GM18867 (cell line): ENCODE measurements at regions not wholly inside any gene's neighbourhood (a gene's known extent, or its start where the extent isn't known, plus 50 kb on each side); places are given as distances from the start of the nearest gene placed in this dataset.
"Not testable (repeated sequence)": the region's sequence is repeated elsewhere in the genome, so short reads cannot be mapped to it uniquely, and the experiment has no call there.

Source experiments
- ATAC-seq: cut with Tn5 transposase; IDR thresholded peaks from one replicate; pipeline ENCODE4 v1.9.1; 2021; ENCODE audit warnings: mild to moderate bottlenecking, moderate library complexity; ENCODE audit not compliant: unreplicated experiment

- peak; percentile 7 for ATAC-seq
These were observed 188.5 kb downstream of the ADRA2C start for GRCh38 chr4:3954540-3955320.

- peak; percentile 99 for ATAC-seq
These were observed 189.4 kb downstream of the ADRA2C start for GRCh38 chr4:3955321-3956164.

DNA sequence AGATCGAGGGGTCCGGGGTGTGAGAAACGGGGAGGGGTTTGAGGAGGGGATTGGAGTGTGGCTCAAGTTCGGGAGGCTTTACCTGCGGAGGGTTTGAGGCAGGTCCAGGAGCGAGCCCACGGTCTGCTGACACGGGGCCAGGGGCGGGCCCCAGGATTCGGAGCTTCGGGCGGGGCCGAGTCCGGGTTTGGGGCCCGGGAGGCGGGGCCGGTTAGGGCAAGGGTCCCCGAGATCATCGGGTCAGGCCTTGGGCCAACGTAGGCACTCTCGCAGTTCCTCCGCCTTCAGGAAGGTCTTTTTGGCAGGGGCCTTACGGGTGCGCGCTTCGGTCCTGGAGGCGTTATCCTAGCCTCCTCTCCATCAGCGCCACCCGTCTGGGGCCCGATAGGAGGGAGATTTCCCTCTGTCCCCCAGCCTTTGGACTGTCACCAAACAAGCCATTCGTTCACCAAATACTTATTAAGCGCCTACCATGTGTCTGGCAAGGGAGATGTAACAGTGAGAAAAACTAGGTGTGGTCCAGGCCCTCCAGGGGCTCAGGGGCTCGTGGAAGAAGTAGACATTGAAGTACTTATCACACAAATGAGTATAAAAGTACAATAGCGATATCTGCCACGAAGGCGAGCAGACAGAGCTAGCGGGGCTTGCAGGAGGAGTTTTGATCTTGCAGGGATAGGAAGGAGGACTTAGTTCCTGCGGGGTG is 190.1 kb downstream of the ADRA2C start:
- ATAC-seq = not testable (repeated sequence)

- ATAC-seq = not testable (repeated sequence)
These were observed 195.0 kb downstream of the ADRA2C start for GRCh38 chr4:3961091-3961672.

DNA sequence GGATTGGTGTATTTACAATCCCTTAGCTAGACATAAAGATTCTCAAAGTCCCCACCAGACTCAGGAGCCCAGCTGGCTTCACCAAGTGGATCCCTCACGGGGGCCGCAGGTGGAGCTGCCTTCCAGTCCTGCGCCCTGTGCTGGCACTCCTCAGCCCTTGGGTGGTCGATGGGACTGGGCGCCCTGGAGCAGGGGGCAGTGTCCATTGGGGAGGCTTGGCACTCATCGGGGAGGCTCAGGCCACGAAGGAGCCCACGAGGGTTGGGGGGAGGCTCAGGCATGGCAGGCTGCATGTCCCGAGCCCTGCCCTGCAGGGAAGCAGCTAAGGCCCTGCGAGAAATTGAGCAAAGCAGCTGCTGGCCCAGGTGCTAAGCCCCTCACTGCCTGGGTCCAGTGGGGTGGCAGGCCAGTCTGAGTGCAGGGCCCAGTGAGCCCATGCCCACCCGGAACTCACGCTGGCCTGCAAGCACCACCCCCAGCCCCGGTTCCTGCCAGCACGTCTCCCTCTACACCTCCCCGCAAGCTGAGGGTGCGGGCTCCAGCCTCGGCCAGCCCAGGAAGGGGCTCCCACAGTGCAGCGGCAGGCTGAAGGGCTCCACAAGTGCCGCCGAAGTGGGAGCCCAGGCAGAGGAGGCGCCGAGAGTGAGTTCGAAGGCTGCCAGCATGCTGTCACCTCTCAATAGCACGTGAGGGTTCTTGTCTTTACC is 198.5 kb downstream of the ADRA2C start:
- not testable (repeated sequence) for ATAC-seq

- ATAC-seq = not testable (repeated sequence)
These were observed 201.0 kb downstream of the ADRA2C start for GRCh38 chr4:3967204-3967603.

DNA sequence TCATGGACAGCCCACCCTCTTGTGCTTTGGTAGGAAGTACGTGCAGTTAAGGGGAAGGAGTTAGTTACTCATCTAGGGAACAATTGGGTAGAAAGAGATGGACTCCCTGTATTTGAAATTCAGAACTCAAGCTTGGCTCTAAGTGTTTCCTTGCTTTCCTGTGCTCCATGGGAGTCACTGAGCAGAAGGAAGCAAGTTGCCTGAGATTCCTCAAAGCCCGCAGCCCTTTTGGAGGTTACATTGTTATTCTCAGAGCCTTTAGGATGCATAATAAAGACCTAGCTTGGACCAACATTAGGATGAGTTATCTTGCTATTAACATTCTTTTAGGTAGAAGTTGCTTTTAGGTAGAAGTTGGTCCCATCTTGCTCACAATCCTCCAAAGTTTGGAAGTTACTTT is 206.4 kb downstream of the ADRA2C start:
- ATAC-seq = not testable (repeated sequence)

DNA sequence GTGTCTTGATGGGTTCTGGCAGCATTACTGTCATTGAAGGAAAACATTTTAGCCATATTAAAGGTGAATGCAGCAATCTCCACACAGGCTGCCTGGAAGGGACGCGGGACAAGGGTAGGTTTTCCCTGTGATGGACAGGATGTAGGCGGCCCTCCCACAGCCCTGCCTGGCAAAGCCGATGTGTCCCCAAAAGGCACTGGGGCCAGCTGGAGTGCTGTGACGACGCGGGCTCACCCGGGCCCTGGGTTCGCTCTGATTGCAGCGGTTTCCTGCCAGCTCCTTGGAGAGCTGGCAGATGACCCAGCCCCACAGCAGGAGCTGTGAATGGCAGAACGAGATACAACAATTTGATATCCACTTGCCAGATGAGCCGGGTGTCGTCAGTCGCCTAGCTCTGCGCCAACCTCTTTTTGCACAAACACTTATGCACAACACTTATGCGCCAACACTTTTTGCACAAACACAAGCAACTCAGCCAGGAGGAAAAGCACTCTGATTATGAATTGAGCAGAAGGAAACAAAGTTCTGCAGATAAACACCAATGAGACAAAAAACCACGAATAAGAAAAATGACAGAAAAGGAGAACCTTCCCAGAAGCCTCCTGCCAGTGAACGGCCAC is 207.5 kb downstream of the ADRA2C start:
- not testable (repeated sequence) for ATAC-seq

- ATAC-seq = not testable (repeated sequence)
These were observed 217.4 kb downstream of the ADRA2C start for GRCh38 chr4:3983518-3984125.

GRCh38 chr4:3984796-3985195 is 218.6 kb downstream of the ADRA2C start:
- ATAC-seq = not testable (repeated sequence)

DNA sequence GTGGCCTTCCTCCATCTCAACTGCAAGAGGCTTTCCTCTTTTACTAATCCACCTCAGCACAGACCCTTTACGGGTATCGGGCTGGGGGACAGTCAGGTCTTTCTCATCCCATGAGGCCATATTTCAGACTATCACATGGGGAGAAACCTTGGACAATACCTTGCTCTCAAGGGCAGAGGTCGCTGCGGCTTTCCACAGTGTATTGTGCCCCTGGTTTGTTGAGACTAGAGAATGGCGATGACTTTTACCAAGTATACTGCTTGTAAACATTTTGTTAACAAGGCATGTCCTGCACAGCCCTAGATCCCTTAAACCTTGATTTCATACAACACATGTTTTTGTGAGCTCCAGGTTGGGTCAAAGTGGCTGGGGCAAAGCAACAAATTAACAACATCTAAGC is 220.2 kb downstream of the ADRA2C start:
- not testable (repeated sequence) for ATAC-seq

DNA sequence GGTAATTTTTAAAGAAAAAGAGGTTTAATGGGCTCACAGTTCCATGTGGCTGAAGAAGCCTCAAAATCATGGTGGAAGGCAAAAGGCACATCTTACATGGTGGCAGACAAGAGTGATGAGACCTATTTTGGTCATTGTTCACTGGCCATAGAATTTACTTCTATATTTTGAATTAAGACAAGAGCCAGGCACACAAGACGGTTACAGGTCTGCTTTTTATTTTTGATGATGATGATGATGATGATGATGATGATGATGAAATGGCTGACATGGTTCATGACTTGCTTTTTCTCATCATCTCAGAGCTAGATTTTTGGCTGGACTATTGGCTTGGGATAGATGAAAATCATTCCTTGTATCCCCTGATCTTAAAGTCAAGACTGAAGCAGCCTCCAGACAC is 229.3 kb downstream of the OTOP1 start:
- not testable (repeated sequence) for ATAC-seq

GRCh38 chr4:4004036-4004435 is 222.7 kb downstream of the OTOP1 start:
- not testable (repeated sequence) for ATAC-seq

DNA sequence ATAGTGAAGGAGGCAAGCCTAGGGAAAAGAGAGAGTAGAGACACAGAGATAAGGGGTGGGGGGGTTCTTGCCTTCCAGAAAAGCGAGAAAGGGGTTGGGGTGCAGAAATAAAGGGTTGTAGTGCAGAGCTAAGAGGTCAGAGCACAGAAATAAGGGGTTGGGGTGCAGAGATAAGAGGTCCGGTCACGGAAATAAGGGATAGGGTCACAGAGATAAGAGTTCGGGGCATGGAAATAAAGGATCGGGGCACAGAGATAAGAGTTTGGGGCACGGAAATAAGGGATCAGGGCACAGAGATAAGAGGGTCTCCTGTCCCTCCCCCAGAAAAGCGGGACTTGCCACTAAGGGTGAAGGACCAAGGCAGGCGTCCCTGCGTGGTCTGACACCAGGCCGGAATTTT is 222.0 kb downstream of the OTOP1 start:
- ATAC-seq = not testable (repeated sequence)

DNA sequence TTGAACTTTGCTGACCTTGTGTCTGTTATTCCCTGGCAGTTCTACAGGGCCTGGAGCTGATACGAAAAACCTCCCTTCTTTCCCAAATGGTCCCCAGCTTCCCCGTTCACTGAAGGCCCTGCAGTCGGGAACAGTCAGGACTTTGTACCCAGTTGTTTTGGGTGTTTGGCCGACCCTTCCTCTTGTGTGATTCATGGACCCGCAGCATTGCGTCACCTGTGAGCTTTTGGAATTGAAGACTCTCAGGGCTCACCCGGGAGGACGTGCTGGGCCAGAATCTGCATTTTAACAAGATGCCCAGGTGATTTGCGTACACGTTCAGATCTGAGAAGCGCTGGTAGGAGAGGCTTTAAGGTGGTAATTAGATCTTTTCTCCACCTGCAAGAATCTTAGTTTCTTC is 220.4 kb downstream of the OTOP1 start:
- not testable (repeated sequence) for ATAC-seq

DNA sequence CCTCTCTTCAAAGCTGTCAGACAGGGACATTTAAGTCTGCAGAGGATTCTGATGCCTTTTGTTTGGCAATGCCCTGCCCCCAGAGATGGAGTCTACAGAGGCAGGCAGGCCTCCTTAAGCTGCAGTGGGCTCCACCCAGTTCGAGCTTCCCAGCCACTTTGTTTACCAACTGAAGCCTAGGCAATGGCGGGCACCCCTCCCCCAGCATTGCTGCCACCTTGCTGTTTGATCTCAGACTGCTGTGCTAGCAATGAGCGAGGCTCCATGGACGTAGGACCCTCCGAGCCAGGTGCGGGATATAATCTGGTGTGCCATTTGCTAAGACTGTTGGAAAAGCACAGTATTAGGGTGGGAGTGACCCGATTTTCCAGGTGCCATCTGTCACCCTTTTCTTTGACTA is 207.7 kb downstream of the OTOP1 start:
- ATAC-seq = not testable (repeated sequence)

DNA sequence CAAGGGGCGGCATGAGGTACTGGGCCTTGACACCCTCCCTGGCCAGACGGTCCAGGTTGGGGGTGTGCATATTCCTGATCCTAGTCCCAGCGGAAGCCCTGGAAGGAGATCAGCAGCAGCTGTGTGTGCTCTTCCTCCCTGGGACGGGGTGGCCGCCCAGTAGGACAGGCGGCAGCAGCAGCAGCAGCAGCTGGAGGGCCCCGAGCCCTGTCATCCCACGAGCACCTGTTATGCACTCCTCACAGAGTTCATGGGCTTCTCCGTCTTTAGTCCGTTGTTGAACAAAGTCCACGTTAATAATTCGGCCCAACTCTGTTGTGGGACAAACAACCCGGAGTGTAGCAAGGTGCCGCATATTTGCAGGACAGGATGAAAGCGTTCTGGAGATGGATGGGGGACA is 205.6 kb downstream of the OTOP1 start:
- ATAC-seq = not testable (repeated sequence)

DNA sequence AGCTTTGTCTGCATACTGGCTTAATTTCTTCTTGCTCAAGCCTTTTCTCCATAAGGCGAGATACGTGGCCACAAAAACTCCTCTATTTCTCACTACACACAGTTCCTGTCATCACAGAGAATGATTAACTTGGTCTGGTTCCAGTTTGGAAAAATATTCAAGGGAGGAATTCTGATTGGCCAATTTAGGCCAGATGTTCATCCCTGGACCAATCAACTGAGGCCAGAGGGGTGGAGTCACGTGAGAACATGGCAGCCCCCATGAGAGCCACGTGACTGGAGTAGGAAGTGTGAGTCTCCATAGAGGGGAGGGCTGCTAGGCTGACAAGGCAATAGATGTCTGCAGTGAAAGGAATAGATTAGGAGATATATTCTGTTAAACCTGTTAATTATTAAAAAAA is 200.0 kb downstream of the OTOP1 start:
- not testable (repeated sequence) for ATAC-seq

- not testable (repeated sequence) for ATAC-seq
These were observed 198.0 kb downstream of the OTOP1 start for GRCh38 chr4:4028752-4029151.
